GM20431 (cell line): ENCODE measurements at regions not wholly inside any gene's neighbourhood (a gene's known extent, or its start where the extent isn't known, plus 50 kb on each side); places are given as distances from the start of the nearest gene placed in this dataset.

Experiments used
- in situ Hi-C: fragments of 300-500 bp; cut with MseI, MboI; formaldehyde crosslinking; loops from one replicate; pipeline ENCODE4 v1.15.0; 2020; ENCODE audit warnings: low sequenced_read_pairs; ENCODE audit not compliant: unreplicated experiment

DNA sequence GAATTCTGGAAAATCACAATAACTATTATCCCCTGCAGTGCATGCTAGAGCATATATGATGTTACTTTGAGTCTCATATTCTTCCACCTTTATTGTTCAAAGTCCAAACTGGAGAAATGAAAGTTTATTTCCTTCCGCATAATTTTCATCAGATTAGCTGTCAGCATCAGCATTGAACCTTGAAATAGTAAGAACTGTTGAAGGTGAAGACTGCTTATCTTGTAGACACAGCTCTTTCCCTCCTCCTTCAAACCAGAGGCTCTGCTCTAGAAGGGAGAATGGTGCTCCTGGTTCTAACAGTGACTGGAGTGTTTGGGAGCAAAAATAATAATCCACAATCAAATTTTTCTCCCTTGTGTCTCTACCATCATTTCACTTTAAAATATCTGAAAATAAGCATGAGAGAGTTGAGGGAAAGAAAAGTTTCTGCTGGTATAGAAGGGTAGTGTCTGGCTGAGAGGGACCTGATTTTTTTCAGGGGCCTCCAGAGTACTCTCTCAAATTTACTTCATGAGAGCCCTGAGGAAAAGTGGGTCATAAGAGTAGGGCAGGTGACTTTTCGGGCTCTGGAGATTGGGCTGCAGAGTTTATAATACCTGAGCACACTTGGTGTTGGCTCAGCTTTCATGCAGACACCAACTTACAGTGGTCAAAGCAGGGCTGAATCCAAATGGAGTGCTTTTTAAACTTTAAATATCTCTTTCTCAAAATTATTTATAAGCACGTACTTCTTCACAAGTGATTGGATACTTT lies 170.4 kb downstream of the ZDHHC21 start:
- in situ Hi-C loops, result no loop called here

- in situ Hi-C loops, result no loop called here
These were observed 172.9 kb downstream of the ZDHHC21 start for GRCh38 chr9:14520341-14520740.

DNA sequence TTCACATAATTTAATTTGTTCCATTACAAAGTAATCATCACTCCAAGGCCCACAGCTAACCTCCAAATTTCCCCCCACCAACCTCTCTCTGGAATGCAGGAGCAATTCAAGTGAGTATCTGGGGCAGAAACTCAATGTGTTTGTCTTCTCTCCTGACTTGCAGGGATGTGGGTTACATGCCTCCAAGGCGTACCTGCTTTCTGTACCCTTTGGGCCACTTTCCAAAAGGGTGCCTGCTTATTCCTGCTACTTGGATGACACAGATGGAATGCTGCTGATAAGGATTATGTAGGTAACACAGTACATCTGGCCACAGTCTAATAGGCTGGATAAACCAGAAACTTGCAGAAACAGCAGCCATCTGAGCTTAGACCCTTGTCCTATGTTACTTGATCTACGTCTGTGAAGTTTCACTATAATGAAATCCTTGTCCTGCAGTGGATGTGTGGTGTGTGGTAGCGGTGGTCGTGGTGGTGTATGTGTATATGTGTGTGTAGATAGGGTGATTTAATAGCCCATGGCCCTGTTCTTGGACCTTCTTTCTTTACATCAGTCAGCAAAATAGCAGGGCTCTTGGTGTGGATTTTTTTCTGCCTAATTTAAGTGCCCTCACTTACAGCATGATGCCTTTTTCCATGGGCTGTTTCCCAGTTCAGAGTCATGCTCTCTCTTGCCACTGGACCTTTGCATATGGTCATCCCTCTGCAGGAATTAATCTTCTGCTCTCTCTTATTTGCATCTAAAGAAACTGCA lies 175.9 kb downstream of the ZDHHC21 start:
- in situ Hi-C loops, result no loop called here

GRCh38 chr9:14516656-14517055 lies 176.6 kb downstream of the ZDHHC21 start:
- in situ Hi-C loops, result no loop called here

DNA sequence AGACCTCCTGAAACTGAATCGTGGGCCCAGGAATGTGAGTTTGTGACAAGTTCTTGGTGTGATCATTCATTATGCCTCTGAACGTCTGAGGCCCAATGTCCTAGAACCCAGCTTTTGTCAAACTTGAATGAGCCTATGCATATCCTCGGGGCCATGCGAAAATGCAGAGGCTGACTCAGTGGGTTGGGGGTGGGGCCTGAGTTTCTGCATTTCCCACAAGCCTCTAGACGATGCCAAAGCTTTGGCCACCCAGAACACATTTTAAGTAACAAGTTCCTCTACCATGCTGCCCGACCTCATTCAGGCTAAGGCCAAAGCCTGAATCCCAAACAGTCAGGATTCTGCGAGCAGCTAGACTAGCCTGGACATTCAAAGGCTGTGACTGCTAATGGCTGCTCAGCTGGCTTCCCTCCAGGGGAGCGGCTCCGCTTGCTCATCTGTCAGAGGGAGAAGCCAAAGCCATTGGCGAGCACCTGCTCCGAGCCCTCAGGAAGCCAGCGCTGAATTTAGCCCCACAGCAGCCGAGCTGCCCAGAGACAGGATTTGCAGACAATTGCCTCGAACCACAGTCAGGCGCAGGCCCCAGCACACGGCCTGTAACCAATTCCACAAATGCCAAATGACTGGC lies 177.5 kb downstream of the ZDHHC21 start:
- in situ Hi-C loops, result no loop called here

DNA sequence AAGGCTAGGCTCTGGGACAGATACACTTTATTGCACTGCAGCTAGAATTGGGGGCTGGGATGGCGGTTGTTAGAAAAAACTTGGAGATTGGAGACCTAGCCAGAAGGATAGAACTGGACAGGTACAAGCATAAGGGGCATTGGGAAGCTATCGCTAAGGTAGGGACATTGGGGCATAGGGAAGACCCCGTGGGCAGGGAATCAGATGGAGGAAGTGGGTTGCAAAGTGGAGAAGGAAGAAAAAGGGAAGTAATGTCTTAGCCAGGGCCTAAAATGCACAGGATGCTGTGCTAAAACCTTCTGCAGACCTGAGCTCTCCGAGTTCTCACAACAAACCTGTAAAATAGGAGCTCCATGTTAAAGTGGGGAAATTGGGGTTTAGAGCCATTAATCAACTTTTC lies 178.2 kb downstream of the ZDHHC21 start:
- in situ Hi-C loops, result no loop called here

DNA sequence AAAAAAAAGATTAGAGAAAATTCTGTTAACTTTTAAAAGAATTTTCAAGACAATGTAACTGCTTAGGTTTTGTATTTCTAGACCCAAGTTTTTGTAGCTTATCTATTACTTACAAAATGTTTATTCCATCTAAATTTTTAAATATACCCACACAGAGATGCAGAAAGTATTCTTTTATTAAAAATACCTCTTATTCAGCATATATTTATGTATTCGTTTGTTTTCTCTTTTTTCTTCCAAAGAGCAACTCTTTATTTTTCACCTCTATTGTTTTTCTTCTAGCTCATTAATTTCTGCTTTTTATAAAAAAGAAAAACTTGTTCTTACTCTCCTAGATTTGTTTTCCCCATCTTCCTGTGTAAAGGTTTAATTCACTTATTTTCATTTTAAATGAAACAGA lies 180.3 kb downstream of the ZDHHC21 start:
- in situ Hi-C loops, result no loop called here

- in situ Hi-C loops, result no loop called here
These were observed 181.8 kb downstream of the ZDHHC21 start for GRCh38 chr9:14511452-14511851.

DNA sequence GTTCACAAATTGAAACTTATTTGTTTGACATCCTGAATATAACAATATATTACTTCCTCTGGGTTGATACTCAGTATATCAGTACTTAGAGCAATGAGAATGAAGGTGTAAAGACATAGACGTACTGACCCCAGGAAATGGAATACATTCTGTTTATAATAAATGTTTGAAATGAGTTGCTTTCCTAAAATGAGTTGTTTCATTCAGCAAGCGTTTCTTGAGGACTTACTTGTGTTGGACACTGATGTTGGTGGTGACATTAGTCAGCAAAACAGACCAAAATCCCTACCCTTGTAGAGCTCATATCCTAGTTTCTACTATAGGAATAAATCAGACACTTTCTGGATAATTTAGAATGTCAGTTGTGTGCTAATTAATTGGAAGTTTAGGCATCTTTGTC lies 184.3 kb downstream of the ZDHHC21 start:
- in situ Hi-C loops, result no loop called here

- in situ Hi-C loops, result no loop called here
These were observed 187.4 kb upstream of the NFIB start for GRCh38 chr9:14501366-14501765.

DNA sequence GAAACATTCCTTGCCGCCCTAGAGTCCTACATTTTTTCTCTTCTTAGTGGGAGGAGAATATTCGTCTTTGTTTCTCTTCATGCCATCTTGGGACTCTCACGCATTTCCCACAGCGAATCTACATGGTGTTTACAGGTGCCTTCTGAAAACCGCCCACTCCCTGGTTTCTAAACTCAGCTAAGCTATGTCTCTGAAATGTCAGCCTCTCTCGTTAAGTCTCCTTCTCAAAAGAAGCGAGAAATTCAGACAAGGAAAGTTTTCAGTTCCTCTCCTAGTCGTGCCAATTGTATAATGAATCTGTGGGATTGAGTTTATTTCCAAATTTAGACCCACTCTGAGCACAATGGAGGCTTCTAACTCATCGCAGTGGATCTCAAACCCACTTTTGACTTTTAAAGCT lies 186.8 kb upstream of the NFIB start:
- in situ Hi-C loops, result no loop called here

- in situ Hi-C loops, result no loop called here
These were observed 186.0 kb upstream of the NFIB start for GRCh38 chr9:14499976-14500375.

- in situ Hi-C loops, result no loop called here
These were observed 184.9 kb upstream of the NFIB start for GRCh38 chr9:14498824-14499223.

- in situ Hi-C loops, result no loop called here
These were observed 183.5 kb upstream of the NFIB start for GRCh38 chr9:14497476-14497875.

DNA sequence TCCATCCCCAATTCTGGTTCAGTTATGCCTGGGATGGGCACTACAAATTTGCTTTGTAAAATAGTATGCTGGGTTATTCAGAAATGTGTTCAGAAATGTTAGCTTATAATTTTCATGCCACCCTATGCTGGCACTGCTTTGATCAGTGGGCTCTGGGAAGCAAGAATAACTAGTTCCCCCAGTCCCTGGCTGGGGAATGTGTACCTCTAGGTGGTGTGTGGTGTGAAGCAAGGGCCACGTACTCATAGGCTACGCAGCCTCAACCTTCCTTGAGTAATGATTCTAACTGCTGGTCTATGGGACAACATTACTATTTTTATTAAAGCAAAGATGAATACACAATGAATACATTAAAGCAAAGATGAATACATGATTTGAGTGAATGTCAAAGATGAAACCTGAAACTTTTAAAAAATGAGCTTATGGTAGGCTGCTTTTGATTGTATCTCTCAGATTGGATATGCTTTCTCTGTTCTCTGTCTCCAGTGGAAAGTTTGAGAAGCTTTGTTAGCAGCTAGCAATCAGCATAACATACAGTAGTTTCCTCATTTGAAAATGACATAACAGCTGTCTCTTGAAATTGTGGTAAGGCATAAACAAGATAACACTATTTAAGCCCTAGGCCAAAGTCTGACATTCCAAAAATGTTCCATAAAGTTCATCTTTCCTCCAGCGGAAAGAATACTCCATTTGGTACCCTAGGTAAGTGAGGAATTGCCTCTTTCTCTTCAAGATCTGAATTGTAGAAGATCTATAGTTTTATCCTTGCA lies 174.7 kb upstream of the NFIB start:
- in situ Hi-C loops, result no loop called here

- in situ Hi-C loops, result no loop called here
These were observed 173.7 kb upstream of the NFIB start for GRCh38 chr9:14487547-14488185.

- in situ Hi-C loops, result no loop called here
These were observed 171.4 kb upstream of the NFIB start for GRCh38 chr9:14485366-14485765.

DNA sequence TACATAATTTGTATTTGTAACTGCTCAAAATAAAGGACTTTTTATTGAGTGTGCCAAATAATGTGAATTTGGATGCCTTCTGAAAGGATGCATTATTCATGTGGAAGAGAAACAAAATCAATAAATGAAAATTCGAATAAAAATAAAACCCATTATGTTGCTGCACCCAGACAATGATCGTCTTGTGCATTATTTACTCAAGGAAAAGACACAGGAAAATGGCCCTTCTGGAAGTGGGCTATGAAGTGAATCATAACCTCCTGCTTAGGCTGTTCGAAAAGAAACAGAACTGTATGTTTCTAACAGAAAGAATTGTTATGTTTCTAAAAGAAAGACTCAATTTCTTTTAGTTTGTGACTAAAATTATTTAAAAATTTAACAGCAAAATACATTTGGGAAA lies 168.9 kb upstream of the NFIB start:
- in situ Hi-C loops, result no loop called here

DNA sequence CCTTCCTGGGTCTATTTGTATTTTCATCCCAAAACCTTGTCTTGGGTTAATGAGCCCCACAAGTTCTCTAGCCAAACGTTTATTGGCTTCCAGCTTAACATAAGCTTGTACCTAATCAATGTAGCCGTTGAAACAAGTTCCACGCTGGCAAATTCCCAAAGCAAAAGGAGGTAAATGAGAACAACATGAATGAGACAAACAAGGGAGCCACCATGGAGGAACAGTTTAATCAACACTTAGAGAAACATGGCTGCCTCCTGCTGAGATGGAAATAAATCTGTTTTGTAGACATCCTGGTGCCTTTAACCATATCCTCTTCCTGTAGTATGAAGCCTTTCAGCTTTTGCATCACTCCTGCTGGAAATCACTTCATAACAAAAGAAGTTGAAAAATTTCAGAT lies 166.6 kb upstream of the NFIB start:
- in situ Hi-C loops, result no loop called here

DNA sequence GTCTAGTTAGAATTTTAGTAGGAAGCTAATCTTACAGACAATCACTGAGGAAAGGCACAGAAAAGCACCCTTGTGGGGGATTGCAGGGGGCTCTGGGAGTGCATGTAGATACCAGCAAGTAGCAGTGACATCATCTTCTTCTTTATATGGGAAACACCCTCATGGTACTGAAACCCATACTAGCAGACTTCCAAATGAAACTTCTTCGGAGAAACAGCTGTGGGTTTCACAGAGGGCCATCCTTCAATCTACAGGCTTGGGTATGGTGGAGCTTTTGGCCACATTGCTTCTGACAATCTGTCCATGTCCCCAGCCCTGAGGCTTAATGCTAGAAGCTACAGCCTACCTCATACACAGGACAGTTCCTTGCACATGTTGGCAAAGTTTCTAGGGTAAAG lies 165.2 kb upstream of the NFIB start:
- in situ Hi-C loops, result no loop called here
